H1 (cell line): ENCODE measurements at regions not wholly inside any gene's neighbourhood (a gene's known extent, or its start where the extent isn't known, plus 50 kb on each side); places are given as distances from the start of the nearest gene placed in this dataset.

Experiments used
- KDM4A ChIP-seq: IDR thresholded peaks from one replicate; pipeline ENCODE4 v1.7.1; 2012; ENCODE audit warnings: low read depth, mild to moderate bottlenecking, moderate library complexity, low read length, inconsistent platforms; ENCODE audit not compliant: severe bottlenecking

- TF ChIP-seq KDM4A: no peak
Observed at GRCh38 chr2:186927867-186928191, 78.9 kb upstream of the ZSWIM2 start (continued).
